H54 (cell line): ENCODE measurements at regions not wholly inside any gene's neighbourhood (a gene's known extent, or its start where the extent isn't known, plus 50 kb on each side); places are given as distances from the start of the nearest gene placed in this dataset.
"Not testable (repeated sequence)": the region's sequence is repeated elsewhere in the genome, so short reads cannot be mapped to it uniquely, and the experiment has no call there.

Experiments used
- DNase-seq: peaks from one replicate; pipeline ENCODE4 v3.0.0; 2011; ENCODE audit warnings: low spot score, mixed read lengths; ENCODE audit not compliant: insufficient read length
- FAIRE-seq: peaks from 3 replicates; lab custom pipeline; 2011; peaks lifted over from hg19 to GRCh38; lab: Jason Lieb, UNC

DNA sequence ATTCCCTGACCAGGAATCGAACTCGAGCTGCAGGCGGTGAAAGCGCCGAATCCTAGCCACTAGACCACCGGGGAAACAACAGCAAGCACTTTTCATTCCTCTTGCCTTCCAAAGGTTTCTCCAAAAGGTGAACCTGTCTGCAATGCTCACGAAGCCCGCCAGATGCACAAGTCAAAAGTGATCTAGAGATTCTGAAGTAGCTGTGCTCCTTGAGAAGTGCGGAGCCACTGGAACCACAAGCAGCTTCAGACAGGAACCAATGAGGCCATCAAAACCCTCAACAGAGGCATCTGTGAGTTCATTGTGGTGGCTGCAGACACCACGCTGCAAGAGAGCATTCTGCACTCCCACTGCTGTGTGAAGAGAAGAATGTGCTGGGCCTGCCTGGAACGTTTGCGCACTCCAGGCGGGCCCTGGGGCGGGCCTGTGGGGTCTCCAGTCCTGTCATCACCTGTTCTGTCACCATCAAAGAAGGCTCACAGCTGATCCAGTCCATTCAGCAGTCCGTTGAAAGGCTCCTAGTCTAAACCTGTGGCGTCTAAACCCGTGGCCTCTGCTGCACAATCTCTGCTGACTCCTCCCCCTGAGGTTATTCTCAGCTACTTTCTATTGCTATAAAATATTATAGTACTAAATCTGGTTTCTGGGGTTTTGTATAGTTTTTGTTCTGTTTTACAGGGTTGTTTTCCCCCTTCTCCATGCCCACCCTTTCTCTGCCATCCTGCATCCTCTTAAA lies 89.5 kb upstream of the FCGR1A start:
- FAIRE-seq, DNase-seq: not testable (repeated sequence)

DNA sequence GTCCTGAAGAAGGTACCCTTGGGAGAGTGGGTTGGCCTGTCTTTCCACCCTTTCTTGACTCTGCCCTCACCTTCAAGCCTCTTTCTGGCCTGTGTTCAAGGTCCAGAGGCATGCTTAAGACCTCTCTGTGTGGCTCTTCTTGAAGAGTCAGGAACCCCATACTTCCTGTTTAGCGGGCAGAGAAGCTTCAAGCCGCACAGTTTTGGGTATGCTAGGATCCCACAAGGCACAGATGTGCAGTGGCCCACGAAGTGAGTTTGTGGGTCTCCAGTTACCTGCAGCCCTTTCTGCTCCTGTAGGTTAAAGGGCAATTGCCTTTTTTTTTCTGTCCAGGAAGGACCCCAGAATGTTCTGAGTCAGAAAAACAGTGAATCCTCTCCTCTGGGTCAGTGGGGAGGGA lies 87.4 kb upstream of the FCGR1A start:
- DNase-seq, FAIRE-seq: not testable (repeated sequence)

DNA sequence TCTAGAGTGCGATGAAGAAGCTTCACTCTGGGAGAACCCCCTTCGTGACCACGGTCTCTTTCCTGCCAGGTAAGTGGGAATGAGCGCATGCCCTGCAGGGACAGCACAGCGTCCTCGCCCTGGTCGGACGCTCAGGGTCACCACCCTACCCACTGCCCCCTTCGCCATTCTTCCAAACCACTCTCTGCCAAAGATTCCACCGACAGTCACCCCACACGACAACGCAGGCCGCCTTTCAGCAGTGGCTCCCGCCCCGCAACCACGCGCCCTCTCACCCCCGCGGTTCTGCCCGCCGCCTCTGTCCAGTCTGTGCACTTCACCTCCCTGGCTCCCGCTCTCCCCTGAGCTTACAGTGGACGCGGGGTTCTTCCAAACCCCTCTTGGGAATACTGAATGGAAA lies 82.3 kb upstream of the FCGR1A start:
- not testable (repeated sequence) for FAIRE-seq, DNase-seq

DNA sequence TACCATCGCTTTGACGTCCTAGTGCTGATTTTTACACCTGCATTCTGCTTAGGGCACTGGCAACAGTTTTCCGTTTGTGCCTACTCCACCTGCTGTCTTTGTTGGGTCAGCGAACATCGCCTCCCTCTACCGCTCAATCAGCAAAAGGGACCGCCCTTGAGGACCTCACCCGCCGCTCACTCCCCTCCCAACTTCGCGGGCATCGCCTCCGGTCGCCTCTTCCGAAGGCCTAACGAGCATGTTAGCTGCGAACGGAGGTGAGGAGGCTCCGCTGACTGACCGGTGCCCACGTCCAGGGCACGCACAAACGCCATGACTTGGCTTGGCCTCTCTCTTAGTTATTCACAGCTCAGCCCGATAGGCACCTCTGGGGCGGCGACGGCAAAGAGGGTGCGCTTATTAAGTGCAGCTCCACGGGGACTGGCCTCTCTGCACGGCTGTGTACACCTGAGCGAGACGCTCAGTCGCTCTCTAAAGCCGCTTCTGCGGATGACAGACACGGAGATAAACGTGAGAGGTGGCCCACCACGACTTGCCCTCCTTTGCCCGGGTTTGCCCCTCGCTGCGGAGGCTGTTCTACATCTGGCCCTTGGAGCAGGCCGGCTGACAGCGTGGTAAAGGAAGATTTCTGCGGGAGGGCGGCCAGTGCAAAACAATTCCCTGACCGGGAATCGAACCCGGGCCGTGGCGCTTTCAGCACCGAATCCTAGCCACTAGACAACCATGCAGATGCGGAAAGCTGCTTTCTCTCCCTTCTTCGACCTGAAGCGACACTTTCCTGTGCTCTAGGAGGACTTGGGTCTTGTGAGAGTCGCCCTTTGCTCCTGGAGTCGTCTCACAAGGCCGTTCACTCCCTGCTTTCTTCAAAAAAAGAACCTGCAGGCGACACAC lies 81.6 kb upstream of the FCGR1A start:
- DNase-seq, FAIRE-seq: not testable (repeated sequence)

DNA sequence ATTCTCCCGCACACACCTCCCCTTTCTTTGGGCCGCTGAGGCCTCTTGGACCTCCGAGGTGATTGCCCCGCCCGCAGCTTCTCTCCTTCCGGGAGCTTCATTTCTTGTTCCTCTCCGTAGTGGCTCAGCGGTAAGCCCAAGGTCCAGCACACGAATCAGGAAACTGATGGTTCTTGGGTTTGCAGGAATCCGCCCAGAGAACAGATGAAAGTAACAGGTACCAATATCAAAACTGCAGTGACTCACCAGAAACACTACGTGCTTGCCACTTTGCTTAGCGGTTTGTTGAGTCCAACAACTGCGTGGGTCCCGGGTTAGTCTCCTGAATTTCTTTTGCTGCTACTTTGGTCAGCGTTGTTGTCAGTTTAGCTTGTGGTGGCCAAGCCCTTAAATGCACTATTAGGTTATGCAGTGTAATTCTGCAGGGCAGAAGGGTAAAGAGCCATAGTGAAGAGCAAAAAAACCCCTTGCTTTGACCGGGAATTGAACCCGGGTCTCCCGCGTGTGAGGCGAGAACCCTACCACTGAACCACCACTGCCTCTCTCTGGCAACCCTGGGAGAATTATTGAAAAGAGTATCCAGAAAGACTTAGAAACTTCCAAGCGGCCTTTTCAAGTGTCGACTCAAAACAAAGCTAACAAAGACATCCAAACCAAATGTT lies 74.2 kb upstream of the FCGR1A start:
- FAIRE-seq: peak; percentile 50
- not testable (repeated sequence) for DNase-seq

DNA sequence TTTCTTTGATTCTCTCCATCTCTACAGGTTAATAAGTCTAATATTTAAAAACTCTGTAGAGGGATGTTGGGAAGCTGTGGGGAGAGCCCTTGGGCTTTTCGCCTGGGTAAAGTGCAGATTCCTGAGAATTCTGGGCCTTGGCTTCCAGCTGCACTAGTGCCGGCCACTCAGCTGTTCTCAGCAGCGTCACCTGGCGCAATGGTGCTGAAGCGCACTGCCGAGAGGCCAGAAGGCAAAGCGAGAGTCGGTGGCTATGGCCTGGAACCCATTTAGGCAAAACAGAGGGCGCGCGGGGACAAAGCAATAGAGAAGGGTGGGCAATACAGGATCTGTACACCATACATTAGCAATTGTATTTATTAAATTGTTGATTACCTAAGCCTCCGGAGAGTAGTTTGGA lies 70.8 kb upstream of the FCGR1A start:
- not testable (repeated sequence) for FAIRE-seq

DNA sequence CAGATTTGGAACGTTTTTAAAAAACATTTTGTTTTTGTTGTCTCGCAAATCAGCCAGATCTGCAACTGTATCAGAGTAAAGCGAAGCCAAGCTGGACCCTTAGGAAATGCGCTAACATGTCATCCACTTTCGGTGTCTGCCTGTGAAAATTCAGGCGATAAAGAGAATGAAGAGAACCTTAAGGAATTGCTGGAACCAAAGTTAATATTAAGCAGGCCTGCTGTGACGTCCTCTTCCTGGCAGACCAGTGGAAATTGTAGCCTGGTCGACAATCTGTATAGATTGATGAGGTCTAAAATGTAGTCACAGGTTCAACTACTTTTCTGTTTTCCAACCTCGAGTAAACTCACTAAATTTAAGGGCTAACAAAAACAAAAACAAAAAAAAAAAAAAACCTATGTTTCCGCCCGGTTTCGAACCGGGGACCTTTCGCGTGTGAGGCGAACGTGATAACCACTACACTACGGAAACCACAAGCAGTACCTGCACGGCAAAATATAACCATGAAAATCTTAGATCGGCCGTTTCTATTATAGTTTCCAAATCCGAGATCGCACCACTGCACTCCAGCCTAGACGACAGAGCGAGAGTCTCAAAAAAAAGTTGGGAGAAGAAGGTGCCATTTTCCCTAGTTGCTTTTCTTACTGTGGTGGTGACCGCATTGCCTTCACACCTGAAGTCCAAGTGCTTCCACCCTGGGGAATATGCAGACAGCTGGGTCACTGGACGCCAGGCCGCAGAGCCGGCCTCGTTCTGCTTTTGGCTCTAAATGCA lies 70.2 kb upstream of the FCGR1A start:
- DNase-seq, FAIRE-seq: not testable (repeated sequence)

More for the DNA sequence above, 70.8 kb upstream of the FCGR1A start:
- not testable (repeated sequence) for DNase-seq

DNA sequence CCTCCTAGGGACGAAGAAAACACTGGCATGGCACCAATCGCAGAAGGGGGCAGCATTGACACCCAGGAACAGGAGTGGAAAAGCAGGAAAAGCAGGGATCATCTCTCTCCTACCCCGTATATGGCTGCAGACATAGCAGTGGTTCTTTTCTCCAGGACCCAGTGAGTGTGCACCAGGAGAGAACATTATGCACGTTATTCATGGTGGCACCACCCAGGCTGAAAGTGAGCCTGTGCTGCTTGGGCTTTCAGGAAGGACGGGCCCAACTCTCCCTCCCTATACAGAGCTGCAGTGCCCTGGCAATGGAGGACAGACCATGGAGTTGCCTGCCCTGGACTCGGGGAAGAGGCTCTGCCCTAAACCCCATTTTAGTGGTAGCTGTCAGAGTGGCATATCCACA lies 69.0 kb upstream of the FCGR1A start:
- not testable (repeated sequence) for DNase-seq, FAIRE-seq

DNA sequence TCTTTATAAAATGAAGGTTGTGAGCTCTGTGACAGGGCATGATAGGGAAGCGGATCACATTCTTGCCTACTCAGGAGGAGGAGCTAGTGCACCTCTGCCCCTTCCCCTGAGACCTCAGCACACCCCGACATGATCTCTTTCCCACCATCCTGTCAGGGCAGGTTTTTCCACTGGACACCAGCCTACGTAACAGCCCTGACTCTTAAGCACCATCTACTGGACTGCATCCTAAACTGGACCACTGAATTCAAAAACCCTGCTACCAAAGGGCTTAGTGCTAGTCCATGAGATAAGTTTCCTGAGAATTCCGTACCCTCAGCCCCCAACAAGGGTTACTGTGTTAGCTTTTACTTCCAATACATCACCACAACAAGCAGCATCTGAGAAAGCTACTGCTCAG lies 68.5 kb upstream of the FCGR1A start:
- not testable (repeated sequence) for DNase-seq, FAIRE-seq

DNA sequence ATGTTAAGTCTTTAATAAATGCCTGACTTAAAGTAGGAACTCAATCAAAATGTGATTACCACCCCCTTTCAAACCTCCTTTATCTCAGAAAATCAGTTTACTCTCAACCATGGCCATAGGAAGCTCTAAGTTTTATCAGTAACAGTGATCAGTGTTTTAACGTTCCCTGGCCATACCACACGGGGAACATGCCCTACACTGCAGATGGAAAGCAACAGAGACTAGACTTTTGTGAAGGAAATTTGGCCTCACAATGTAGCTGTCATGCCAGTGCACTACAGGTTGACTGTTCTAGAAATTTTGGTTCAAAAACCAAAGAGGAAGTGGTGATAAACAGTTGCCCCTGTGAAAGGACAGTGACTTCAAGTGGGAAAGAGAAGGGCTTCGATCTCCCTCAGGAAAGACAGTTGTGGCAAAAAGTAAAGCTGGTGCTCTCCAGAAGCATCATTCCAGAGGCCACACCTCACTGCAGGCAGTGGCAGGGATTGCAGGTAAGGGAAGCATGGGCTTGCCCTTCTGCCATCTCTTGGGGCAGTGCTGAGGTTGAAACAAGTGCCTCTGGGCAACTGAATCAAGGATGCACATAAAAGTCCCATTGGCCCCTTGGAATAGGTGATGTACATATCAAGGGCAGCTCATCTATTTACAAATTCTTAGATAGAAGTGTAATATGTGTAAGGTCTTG lies 57.7 kb upstream of the FCGR1A start:
- not testable (repeated sequence) for FAIRE-seq, DNase-seq

DNA sequence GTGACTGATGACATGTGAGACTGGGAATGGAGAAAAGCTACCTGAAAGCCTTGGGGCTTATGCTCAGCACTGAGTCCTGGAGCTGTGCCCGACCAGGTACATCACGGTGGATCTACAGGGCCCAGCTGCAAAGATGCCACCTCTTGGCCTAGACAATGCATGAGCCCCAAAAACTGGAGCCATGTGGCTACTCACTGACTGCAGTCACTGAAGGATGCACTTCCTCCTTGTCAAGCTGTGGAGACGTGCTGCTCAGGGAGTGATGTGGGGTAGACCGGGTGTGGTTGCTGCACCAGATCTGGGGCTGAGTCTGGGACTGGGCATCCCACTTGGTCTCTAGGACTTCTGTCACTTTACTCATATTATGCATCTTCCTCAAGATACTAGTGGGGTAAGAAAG lies 55.8 kb upstream of the FCGR1A start:
- FAIRE-seq, DNase-seq: not testable (repeated sequence)

DNA sequence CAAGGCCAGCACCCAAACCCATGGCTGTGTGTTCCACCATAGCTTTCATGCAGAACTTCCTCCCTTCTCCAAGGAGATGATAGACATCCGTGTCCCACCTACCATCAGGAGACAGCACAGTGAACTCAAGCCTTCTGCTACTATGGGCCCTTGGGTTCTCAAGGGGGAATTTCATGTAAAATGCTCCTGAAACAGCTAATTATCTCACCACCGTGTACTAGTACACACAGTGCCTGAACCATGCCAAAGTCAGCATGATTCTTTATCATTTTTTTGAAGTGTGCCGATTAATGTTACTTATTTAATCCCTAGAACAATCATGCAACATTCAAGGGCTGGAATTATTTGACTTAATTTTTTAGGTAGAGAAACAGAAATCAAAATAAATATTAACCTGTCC lies 53.9 kb upstream of the FCGR1A start:
- FAIRE-seq: not testable (repeated sequence)

More for the DNA sequence above, 53.9 kb upstream of the FCGR1A start:
- DNase-seq: not testable (repeated sequence)
